Kidney glomerular epithelial cell (primary cell): ENCODE measurements at regions not wholly inside any gene's neighbourhood (a gene's known extent, or its start where the extent isn't known, plus 50 kb on each side); places are given as distances from the start of the nearest gene placed in this dataset.
A peak's percentile ranks its signal among the peaks of the same experiment; 100 is the strongest.

Experiments
- DNase-seq: peaks from one replicate; lab custom pipeline; 2025; lab: John Stamatoyannopoulos, UW

GRCh38 chrY:15162211-15162610 lies 637.9 kb downstream of the NLGN4Y start:
- DNase-seq: no peak

DNA sequence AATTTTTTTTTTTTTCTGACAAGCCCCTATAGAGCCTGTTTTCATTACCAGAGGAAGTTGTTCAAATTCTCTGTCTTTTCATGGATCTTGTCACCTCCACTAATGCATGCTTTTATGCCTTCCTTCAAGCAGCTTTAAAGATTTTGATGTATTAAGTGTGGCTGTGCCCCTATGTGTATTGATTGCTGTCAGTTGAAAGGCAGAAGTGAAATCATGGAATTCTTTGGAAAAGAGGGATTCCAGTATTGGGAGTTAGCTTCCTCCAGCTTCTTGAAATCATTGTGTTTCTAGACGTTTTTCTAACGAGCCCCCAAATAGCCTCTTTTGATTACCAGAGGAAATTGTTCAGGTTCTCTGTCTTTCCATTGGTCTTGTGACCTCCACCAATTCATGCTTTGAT lies 655.6 kb downstream of the NLGN4Y start:
- no peak for DNase-seq

GRCh38 chrY:15229056-15229455 lies 704.7 kb downstream of the NLGN4Y start:
- DNase-seq: peak; percentile 0

GRCh38 chrY:15239596-15240132 lies 715.3 kb downstream of the NLGN4Y start:
- no peak for DNase-seq

DNA sequence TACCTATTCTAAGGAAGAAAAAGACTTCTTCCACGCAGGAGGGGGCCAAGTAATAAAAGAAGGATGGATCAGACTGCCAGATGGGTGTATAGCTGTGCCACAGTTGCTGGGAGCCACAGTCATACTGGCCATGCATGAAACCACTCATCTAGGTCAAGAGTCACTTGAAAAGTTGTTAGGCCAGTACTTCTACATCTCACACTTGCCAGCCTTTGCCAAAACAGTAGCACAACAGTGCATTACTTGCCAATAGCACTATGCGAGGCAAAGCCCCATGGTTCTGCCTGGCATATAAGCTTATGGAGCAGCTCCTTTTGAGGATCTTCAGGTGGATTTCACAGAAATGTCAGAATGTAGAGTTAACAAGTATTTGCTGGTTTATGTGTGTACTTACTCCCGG lies 735.0 kb downstream of the NLGN4Y start:
- DNase-seq: no peak

GRCh38 chrY:15286572-15286971 lies 762.2 kb downstream of the NLGN4Y start:
- DNase-seq: no peak

DNA sequence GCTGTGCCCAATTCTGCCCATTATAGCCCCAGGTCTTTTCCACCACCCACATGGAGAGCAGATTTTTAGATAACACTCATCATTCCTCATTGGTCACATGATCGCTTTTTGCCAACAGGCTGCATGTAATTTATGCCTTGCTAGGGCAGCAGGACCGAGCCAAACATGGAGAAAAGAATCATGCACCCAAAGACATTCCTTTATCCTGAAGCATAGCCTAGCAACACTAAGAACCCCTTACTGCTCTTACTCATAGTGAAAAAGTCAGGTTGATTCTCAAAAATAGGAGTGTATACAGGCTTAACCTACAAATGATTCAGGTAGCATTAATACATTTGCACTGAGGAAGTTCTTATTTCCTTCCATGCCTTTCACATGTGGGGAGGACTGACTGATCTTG lies 765.5 kb downstream of the NLGN4Y start:
- no peak for DNase-seq

GRCh38 chrY:15292881-15293280 lies 768.6 kb downstream of the NLGN4Y start:
- DNase-seq: no peak

DNA sequence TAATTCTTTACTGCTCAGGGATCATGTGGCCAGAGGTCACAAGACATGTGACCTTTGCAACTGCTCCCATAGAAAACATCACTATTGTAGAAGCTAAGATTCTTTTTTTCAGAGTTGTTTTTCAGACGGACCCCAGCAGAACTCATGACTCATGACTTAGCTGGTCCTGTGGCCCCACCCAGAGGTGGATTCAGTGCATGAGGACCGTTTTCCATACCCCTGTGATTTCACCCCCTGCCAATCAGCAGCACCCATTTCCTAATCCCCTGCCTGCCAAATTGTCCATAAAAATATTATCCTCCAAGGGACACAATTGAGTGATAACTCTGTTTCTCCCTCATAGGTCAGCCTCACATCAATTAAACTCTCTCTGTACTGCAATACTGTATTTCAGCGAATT lies 777.5 kb downstream of the NLGN4Y start:
- DNase-seq: no peak

- no peak for DNase-seq
These were observed 787.8 kb downstream of the NLGN4Y start for GRCh38 chrY:15312166-15312565.

DNA sequence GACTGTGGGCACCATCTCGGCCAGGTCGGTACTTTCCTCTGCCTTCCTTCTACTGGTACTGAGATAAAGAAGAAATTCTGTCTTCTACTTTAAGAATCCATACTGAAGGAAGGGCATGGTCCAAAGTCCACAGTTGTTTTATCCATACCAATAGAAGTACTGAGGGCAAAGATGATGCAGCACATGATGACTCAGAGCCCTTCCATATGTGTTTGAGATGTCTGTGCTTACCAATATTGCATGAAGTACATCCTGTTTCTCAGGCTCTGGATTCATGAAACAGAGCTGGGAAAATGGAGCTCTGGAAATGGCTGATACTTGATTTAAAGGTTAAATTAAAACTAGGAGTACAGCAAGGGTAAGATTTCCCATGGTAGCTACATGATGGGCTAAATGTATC lies 799.9 kb downstream of the NLGN4Y start:
- DNase-seq: no peak

DNA sequence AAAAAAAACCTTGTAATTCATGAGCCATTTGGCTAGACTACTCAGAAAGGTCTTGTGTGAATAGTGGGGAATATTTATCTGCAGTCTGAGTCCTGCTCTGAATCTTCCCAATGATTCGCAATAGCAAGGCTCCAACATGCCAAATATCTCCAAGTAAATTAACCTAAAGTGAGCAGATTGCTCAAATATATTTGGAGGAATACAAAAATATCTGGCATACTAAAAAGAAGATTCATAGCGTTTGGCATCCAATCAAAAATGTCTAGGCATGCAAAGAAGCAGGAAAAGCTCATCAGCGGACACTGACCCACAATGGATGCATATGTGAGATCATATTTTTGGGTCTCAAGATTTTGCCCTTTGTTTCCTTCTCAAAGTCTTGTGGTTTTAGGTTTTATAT lies 800.9 kb downstream of the NLGN4Y start:
- DNase-seq: no peak

- no peak for DNase-seq
These were observed 802.3 kb downstream of the NLGN4Y start for GRCh38 chrY:15326673-15327072.

GRCh38 chrY:15328848-15329247 lies 804.5 kb downstream of the NLGN4Y start:
- no peak for DNase-seq

DNA sequence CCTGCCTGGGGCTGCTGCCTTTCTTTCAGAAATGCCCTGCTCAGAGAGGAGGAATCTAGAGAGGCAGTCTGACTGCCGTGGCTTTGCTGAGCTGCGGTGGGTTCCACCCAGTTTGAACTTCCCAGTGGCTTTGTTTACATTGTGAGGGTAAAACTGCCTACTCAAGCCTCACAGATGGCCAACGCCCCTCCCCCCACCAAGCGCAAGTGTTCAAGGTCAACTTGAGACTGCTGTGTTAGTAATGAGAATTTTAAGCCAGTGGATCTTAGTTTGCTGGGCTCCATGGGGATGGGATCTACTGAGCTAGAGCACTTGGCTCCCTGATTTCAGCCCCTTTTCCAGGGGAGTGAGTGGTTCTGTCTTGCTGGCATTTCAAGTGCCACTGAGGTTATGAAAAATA lies 819.2 kb downstream of the NLGN4Y start:
- DNase-seq: no peak

GRCh38 chrY:15345471-15346155 lies 821.3 kb downstream of the NLGN4Y start:
- no peak for DNase-seq

DNA sequence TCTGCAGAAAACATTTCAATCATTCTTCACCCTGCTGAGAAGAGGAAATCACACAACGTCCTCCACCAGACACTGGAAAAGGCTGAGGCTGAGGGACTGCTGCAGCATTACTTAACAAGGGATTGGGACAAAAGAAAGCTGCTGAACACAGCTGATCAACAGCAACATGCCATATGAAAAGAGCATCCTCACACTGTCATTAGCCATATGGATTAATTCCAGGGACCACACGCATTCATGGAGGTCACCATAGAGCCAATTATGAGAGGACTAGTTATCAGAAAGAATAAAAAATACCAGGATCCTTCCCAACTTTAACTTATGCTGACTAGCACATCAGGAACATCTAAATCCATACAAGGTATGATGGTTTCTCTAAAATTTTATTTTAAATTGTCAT lies 825.0 kb downstream of the NLGN4Y start:
- no peak for DNase-seq

DNA sequence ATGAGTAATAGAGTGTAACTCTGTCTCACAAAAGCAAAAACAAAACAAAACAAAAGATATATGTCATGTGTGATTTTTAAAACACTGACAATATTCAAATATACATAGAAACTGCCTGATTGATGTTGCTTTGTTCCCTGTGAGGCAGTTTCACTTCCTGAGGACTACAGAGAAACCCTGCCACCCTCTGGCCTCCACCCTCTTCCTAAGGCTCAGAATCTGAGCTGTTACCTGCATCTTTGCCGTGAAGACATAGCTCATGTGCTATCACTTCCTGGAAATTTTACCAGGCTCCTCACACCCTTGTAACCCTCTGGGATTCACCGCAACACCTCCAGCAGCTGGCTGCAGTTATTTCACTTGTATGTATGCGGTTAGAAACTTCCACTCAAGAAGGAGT lies 831.0 kb downstream of the NLGN4Y start:
- DNase-seq: no peak

DNA sequence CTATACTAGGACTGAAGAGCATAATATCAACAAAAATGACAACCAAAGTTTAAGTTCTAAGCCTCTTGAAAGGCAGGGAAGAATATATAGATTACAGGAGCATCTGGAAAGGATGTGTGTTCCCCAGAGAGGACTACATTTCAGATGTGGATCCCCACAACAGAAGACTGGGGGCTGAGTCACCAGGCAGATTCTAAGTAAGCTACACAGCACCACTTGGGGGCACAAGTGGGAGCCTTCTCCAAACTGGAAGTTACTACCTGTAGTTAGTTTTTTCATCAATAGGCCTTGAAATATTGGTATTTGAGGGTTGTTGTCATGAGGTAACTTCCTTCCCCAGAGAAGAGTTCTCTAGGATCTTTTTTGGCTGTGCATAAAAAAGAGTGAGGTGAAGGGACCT lies 836.1 kb downstream of the NLGN4Y start:
- DNase-seq: no peak

DNA sequence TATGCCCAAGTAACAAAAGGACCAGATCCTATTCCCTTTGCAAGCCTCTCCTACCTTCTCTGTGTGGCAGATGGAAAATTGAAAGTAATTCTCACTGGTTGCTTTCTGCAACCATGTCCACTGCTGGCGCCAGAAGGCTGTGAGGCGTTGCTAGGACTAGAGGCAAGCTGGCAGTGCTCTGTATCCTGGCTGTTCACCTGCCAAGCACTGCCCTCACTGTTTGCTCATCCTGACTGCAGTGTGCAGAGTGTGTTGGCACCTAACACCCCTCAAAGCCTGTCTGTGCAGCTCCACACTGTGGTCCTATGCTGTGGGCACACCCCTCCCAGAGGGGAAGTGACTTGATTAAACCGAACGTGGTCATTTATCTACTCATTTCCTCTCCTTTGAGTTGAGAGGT lies 840.7 kb downstream of the NLGN4Y start:
- no peak for DNase-seq

DNA sequence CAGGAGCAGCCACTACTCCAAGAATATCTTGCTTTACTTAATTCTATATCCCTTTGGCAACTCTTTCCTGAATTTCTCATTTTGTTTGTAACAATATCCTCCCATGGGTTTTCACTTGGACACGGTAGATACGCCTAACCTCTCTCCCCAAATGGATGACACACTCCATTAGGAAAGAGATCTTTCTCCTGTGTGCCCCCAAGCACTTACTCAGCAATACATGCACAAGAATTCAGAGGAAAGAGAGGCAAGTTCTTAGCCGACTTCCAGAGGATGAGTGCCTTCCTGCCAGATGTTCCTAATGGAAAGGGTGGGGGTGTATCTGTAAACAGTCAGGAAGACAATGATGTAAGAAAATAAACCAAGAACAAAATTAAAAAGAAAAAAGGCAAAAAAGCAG lies 844.5 kb downstream of the NLGN4Y start:
- no peak for DNase-seq

DNA sequence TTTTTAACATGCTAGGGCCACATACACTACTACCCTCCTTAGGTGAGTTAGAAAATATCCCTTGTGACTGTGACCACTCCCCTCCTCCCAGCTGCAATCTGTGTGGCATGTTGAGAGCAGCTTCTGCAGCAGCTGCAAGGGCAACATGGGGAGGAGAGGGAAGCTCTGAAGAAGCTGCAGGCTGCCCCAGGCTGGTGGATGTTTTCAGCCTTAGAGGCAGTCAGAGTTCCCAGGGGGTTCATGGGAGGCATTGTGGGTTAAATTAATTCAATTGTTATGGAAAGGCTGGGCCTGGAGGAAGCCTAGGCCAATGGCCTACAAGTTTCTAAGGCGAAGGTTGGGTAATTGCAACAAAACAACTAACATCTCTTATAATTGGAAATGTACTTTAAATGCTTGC lies 860.8 kb downstream of the NLGN4Y start:
- no peak for DNase-seq

DNA sequence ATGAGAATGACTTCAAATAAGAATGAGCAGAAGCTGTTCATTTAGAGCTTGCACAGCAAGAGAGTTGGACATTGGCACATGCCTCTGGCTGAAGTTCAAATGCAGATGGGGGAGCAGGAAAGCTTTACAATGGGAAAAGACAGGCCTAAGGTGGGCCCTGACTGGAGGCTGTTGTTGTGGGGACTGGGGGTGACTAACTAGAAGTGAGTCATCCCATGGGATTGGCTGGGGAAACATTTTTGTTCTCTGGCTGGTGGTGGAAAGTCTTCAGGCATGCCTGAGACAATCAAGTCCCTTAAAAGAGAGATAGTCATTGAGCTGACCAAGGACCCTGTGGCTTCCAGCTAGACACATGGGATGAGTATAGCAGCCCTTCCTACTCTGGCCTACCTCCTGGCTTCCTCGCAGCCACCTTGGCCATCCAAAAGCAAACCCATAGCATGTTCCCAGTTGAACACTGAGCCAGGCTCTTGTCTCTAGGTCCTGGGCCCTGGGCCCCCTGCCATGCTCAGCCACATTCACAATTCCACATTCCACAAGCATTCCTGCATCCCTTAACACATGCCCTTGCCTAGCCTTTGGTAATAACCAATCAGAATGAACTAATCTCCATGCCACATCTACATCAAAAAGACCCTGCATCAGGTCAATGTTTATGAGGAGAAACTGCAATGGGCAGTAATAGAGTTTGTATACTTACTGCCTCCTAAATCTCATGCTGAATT lies 873.4 kb downstream of the NLGN4Y start:
- no peak for DNase-seq

DNA sequence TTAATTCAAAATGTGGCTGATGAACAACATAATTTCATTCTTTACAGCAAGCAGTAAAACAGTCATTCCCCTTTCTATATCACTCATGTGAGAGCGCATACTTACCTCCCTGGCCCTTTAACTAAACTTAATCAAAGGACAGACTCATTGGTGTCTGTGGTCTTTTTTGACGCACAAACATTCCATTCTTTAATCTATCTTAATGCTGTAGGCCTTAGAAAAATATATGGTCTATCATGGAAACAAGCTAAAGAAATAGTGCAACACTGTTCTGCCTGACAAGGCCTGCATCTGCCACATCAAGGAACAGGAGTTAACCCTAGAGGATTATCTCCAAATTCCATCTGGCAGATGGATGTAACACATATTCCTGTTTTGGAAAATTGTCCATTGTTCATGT lies 878.1 kb downstream of the NLGN4Y start:
- no peak for DNase-seq
